Lung (tissue), 11 donors: ENCODE measurements at regions not wholly inside any gene's neighbourhood (a gene's known extent, or its start where the extent isn't known, plus 50 kb on each side); places are given as distances from the start of the nearest gene placed in this dataset.

ENCODE experiments used
- ATAC-seq: fragments of 200-7000 bp; cut with Tn5 transposase; one replicate; pipeline ENCODE4 v1.9.1; 2020; ENCODE audit warnings: moderate number of reproducible peaks; ENCODE audit not compliant: insufficient read depth, low FRiP score
- DNase-seq, 3 donors: peaks; one replicate each; pipeline ENCODE4 v3.0.0-alpha.2; 2013 to 2017
- H3K27ac ChIP-seq, 2 donors: one replicate each; pipeline ENCODE4 v1.5.1; 2013; ENCODE audit warnings: mild to moderate bottlenecking in 2 of 2, moderate library complexity in 2 of 2, control low read depth in 1 of 2, inconsistent platforms in 1 of 2, low read depth in 1 of 2, low read length in 1 of 2
- H3K27me3 ChIP-seq, 3 donors: one replicate each; pipeline ENCODE4 v1.5.1; 2013; ENCODE audit warnings: low read length in 2 of 3; ENCODE audit not compliant: control insufficient read depth in 3 of 3, insufficient read depth in 3 of 3
- H3K36me3 ChIP-seq, 4 donors: one replicate each; pipeline ENCODE4 v1.5.1; 2013; ENCODE audit warnings: low read length in 4 of 4, mild to moderate bottlenecking in 1 of 4, moderate library complexity in 1 of 4; ENCODE audit not compliant: control insufficient read depth in 4 of 4, insufficient read depth in 4 of 4
- H3K4me1 ChIP-seq, 5 donors: one replicate each; pipeline ENCODE4 v1.5.1; 2013; ENCODE audit warnings: low read length in 5 of 5, mild to moderate bottlenecking in 2 of 5, moderate library complexity in 1 of 5; ENCODE audit not compliant: control insufficient read depth in 5 of 5, insufficient read depth in 5 of 5
- H3K4me3 ChIP-seq: one replicate; pipeline ENCODE4 v1.5.1; 2013; ENCODE audit warnings: mild to moderate bottlenecking, control low read depth, moderate library complexity
- H3K9ac ChIP-seq, 2 donors: one replicate each; pipeline ENCODE4 v1.5.1; 2013; ENCODE audit warnings: low read length in 2 of 2, control low read depth in 1 of 2; ENCODE audit not compliant: insufficient read depth in 1 of 2
- H3K9me3 ChIP-seq, 4 donors: one replicate each; pipeline ENCODE4 v1.5.1; 2013; ENCODE audit warnings: low read length in 3 of 4, mild to moderate bottlenecking in 1 of 4, moderate library complexity in 1 of 4; ENCODE audit not compliant: control insufficient read depth in 4 of 4, insufficient read depth in 3 of 4
- CTCF ChIP-seq: IDR thresholded peaks from 2 replicates; pipeline ENCODE4 v1.5.1; 2012; ENCODE audit warnings: mild to moderate bottlenecking; ENCODE audit errors: control extremely low read depth, extremely low read depth
- WGBS, 2 donors: extraction: QIAGEN DNeasy Blood & Tissue Kit; methylation state at CpG; one replicate each; pipeline ENCODE4 v1.1.7; 2013; 5-methylcytosine and 5-hydroxymethylcytosine counted together
- donor health status: control.
- donor health status: control.
- donor health status: Bipolar disorder and iron deficiency.
- donor health status: healthy.
- donor health status: DM: yes; HTN: yes; CAD: no.

- 92 to 93% methylated on average over 23 of the region's 23 CpGs for WGBS, 2 donors
- Histone ChIP-seq H3K9me3 (no peaks in the 10 kb centered on the region), H3K9ac (no peak overlapping the region), H3K4me1 (peaks cover 0 to 29% (median 3%) of the 10 kb centered on the region in 5 donors), H3K27me3 (no peaks in the 10 kb centered on the region), H3K27ac (no peak overlapping the region), H3K36me3 (no peaks in the 10 kb centered on the region), H3K4me3 (no peak overlapping the region)
- no peak for TF ChIP-seq CTCF
- DNase-seq (no peak), ATAC-seq (no peak)
Measured at GRCh38 chr6:167575158-167575696, 250.3 kb downstream of the TTLL2 start.

GRCh38 chr6:167576050-167576741 is 250.5 kb upstream of the AFDN start:
- Histone ChIP-seq H3K4me1 (peaks cover 0 to 35% (median 3%) of the 10 kb centered on the region in 5 donors), H3K9ac (no peak overlapping the region), H3K9me3 (no peaks in the 10 kb centered on the region), H3K27me3 (no peaks in the 10 kb centered on the region), H3K36me3 (no peaks in the 10 kb centered on the region), H3K27ac (no peak overlapping the region), H3K4me3 (no peak overlapping the region)
- ATAC-seq (no peak), DNase-seq (no peak)
- 89 to 95% methylated on average over 23 of the region's 23 CpGs for WGBS, 2 donors
- TF ChIP-seq CTCF, result no peak

GRCh38 chr6:167576828-167577503 is 249.7 kb upstream of the AFDN start:
- Histone ChIP-seq H3K27ac (no peak overlapping the region), H3K9me3 (no peaks in the 10 kb centered on the region), H3K36me3 (no peaks in the 10 kb centered on the region), H3K4me1 (peaks cover 0 to 32% (median 3%) of the 10 kb centered on the region in 5 donors), H3K9ac (no peak overlapping the region), H3K27me3 (no peaks in the 10 kb centered on the region), H3K4me3 (no peak overlapping the region)
- DNase-seq (peak in 1 of 3 donors; percentile 48), ATAC-seq (no peak)
- TF ChIP-seq CTCF, result no peak
- WGBS, 2 donors, result 78 to 79% methylated on average over 21 of the region's 21 CpGs
